GM06990 (cell line): ENCODE measurements at regions not wholly inside any gene's neighbourhood (a gene's known extent, or its start where the extent isn't known, plus 50 kb on each side); places are given as distances from the start of the nearest gene placed in this dataset.

Source experiments
- DNase-seq: peaks from one replicate; pipeline ENCODE4 v3.0.0-alpha.2; 2011; ENCODE audit not compliant: insufficient read length; ENCODE audit errors: extremely low read depth
- H3K27me3 ChIP-seq: replicated peaks from 2 replicates; pipeline ENCODE4 v1.6.0; 2011; ENCODE audit warnings: low read length; ENCODE audit not compliant: control insufficient read depth, insufficient read depth
- H3K36me3 ChIP-seq: 2 replicates; pipeline ENCODE4 v1.5.1; 2011; ENCODE audit warnings: low read length; ENCODE audit not compliant: control insufficient read depth, insufficient read depth
- H3K4me3 ChIP-seq: replicated peaks from 2 replicates; pipeline ENCODE4 v1.5.1; 2011; ENCODE audit warnings: low read depth, mild to moderate bottlenecking, control low read depth, low read length
- CTCF ChIP-seq: IDR thresholded peaks from 2 replicates; pipeline ENCODE4 v1.5.1; 2011; ENCODE audit warnings: low read length, control low read depth, mild to moderate bottlenecking, inconsistent platforms; ENCODE audit not compliant: insufficient read depth, poor library complexity, severe bottlenecking

GRCh38 chr1:22273686-22274681, 131.1 kb upstream of the WNT4 start:
- H3K4me3 ChIP-seq, result no peak overlapping the region
- no peak for TF ChIP-seq CTCF
- no peak for DNase-seq
- H3K27me3 ChIP-seq, result no peaks in the 10 kb centered on the region; the same call in 1 of the 2 replicates
- no peaks in the 10 kb centered on the region for H3K36me3 ChIP-seq

- Histone ChIP-seq H3K27me3 (no peaks in the 10 kb centered on the region; the same call in 1 of the 2 replicates), H3K36me3 (no peaks in the 10 kb centered on the region), H3K4me3 (no peak overlapping the region)
- no peak for DNase-seq
- TF ChIP-seq CTCF, result no peak
These were observed 132.3 kb upstream of the WNT4 start for GRCh38 chr1:22275167-22275566.

- TF ChIP-seq CTCF, result peak; percentile 95
- Histone ChIP-seq H3K27me3 (no peaks in the 10 kb centered on the region; the same call in 1 of the 2 replicates), H3K36me3 (no peaks in the 10 kb centered on the region)
These were observed 132.9 kb upstream of the WNT4 start for GRCh38 chr1:22275626-22276395.

GRCh38 chr1:22276396-22276748, 133.5 kb upstream of the WNT4 start:
- no peak overlapping the region for H3K4me3 ChIP-seq
- no peak for TF ChIP-seq CTCF
- H3K36me3 ChIP-seq, result no peaks in the 10 kb centered on the region
- H3K27me3 ChIP-seq, result no peaks in the 10 kb centered on the region; the same call in 1 of the 2 replicates
- DNase-seq, result no peak

More at GRCh38 chr1:22275626-22276395, 132.9 kb upstream of the WNT4 start:
- peak; percentile 31 for DNase-seq
- no peak overlapping the region for H3K4me3 ChIP-seq

- Histone ChIP-seq H3K27me3 (no peaks in the 10 kb centered on the region; the same call in none of the 2 replicates), H3K36me3 (no peaks in the 10 kb centered on the region), H3K4me3 (no peak overlapping the region)
- TF ChIP-seq CTCF, result no peak
- DNase-seq, result no peak
These were observed 134.8 kb upstream of the WNT4 start for GRCh38 chr1:22277662-22278061.
